Vagina (tissue), 2 donors: ENCODE measurements at regions not wholly inside any gene's neighbourhood (a gene's known extent, or its start where the extent isn't known, plus 50 kb on each side); places are given as distances from the start of the nearest gene placed in this dataset.

Experiments used
- POLR2A ChIP-seq, 2 donors: fragments of 450-650 bp; IDR thresholded peaks; one replicate each; pipeline ENCODE4 v1.6.1; 2017; ENCODE audit warnings: antibody characterized with exemption in 2 of 2, mild to moderate bottlenecking in 2 of 2, moderate library complexity in 2 of 2
- POLR2AphosphoS5 ChIP-seq, 2 donors: sonication (generic); formaldehyde crosslinking; IDR thresholded peaks; one replicate each; pipeline ENCODE4 v1.9.0; 2017; ENCODE audit warnings: antibody characterized with exemption in 2 of 2, mild to moderate bottlenecking in 2 of 2, low read depth in 1 of 2; ENCODE audit not compliant: insufficient read depth in 1 of 2
- TF ChIP-seq, protein P1 (sequence below), 3 experiments: fragments of 450-650 bp in 2 of 3; fragments of 200-600 bp in 1 of 3; sonication (generic) in 1 of 3; IDR thresholded peaks; one replicate each; pipeline ENCODE4 v1.5.1; 2017 to 2019; ENCODE audit warnings: antibody characterized with exemption in 3 of 3, mild to moderate bottlenecking in 2 of 3, moderate library complexity in 2 of 3

DNA sequence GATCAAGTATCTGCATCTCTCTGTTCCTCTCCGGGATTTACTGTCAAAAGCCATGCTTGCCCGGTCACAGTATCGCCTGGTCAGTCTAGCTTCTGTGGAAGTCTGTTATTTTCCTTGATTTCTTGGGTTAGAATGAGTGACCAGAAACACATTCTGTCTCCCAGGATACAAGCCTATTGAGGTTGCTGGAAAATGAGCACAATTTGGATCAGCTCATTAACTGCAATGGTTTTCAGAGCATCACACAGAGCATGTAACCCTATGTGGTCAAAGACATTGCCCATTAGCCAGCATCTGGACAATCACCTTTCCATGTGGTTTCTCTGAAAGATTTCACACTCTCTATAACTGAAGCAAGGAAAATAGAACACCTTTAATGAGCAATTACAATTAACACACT lies 124.2 kb upstream of the FAM98A start:
- no peak for TF ChIP-seq POLR2A (IDR thresholded peaks at IDR 0.05)
- TF ChIP-seq POLR2AphosphoS5 (IDR thresholded peaks at IDR 0.05; ENCODE audit: insufficient read depth in 1 of 2, low read depth in 1 of 2) = no peak
- TF ChIP-seq, protein P1, sequence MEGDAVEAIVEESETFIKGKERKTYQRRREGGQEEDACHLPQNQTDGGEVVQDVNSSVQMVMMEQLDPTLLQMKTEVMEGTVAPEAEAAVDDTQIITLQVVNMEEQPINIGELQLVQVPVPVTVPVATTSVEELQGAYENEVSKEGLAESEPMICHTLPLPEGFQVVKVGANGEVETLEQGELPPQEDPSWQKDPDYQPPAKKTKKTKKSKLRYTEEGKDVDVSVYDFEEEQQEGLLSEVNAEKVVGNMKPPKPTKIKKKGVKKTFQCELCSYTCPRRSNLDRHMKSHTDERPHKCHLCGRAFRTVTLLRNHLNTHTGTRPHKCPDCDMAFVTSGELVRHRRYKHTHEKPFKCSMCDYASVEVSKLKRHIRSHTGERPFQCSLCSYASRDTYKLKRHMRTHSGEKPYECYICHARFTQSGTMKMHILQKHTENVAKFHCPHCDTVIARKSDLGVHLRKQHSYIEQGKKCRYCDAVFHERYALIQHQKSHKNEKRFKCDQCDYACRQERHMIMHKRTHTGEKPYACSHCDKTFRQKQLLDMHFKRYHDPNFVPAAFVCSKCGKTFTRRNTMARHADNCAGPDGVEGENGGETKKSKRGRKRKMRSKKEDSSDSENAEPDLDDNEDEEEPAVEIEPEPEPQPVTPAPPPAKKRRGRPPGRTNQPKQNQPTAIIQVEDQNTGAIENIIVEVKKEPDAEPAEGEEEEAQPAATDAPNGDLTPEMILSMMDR (IDR thresholded peaks at IDR 0.05) = no peak
